Small intestine (tissue), 7 donors: ENCODE measurements at regions not wholly inside any gene's neighbourhood (a gene's known extent, or its start where the extent isn't known, plus 50 kb on each side); places are given as distances from the start of the nearest gene placed in this dataset.
"Not testable (repeated sequence)": the region's sequence is repeated elsewhere in the genome, so short reads cannot be mapped to it uniquely, and the experiment has no call there.

Experiments used
- DNase-seq, 2 donors: peaks; one replicate each; pipeline versions ENCODE4 v3.0.0 to v3.0.0-alpha.2; 2013
- FAIRE-seq: peaks from 2 replicates; lab custom pipeline; 2012; peaks lifted over from hg19 to GRCh38; lab: Jason Lieb, UNC
- H3K27ac ChIP-seq, 3 donors: one replicate each; pipeline ENCODE4 v1.5.1; 2013; ENCODE audit warnings: low read length in 2 of 3, mild to moderate bottlenecking in 2 of 3, control low read depth in 1 of 3, inconsistent platforms in 1 of 3, low read depth in 1 of 3, moderate library complexity in 1 of 3
- H3K27me3 ChIP-seq, 3 donors: one replicate each; pipeline ENCODE4 v1.6.1; 2013; ENCODE audit warnings: low read length in 3 of 3, inconsistent platforms in 1 of 3; ENCODE audit not compliant: control insufficient read depth in 3 of 3, insufficient read depth in 3 of 3
- H3K36me3 ChIP-seq, 3 donors: one replicate each; pipeline ENCODE4 v1.6.1; 2013; ENCODE audit warnings: low read length in 3 of 3, inconsistent platforms in 1 of 3, low read depth in 1 of 3, mild to moderate bottlenecking in 1 of 3, moderate library complexity in 1 of 3; ENCODE audit not compliant: control insufficient read depth in 3 of 3, insufficient read depth in 2 of 3
- H3K4me1 ChIP-seq, 3 donors: one replicate each; pipeline ENCODE4 v1.6.1; 2013; ENCODE audit warnings: low read length in 2 of 3, inconsistent platforms in 1 of 3, low read depth in 1 of 3, mild to moderate bottlenecking in 1 of 3, moderate library complexity in 1 of 3; ENCODE audit not compliant: control insufficient read depth in 3 of 3, insufficient read depth in 2 of 3
- H3K4me3 ChIP-seq, 3 donors: one replicate each; pipeline ENCODE4 v1.5.1; 2013; ENCODE audit warnings: low read length in 3 of 3, control low read depth in 1 of 3, inconsistent platforms in 1 of 3, low read depth in 1 of 3, mild to moderate bottlenecking in 1 of 3, moderate library complexity in 1 of 3
- H3K9me3 ChIP-seq, 2 donors: one replicate each; pipeline ENCODE4 v1.6.1; 2013; ENCODE audit warnings: low read depth in 1 of 2, low read length in 1 of 2; ENCODE audit not compliant: control insufficient read depth in 2 of 2, insufficient read depth in 1 of 2
- WGBS, 3 donors: extraction: QIAGEN DNeasy Blood & Tissue Kit; methylation state at CpG; one replicate each; pipeline ENCODE4 v1.1.7; 2013; 5-methylcytosine and 5-hydroxymethylcytosine counted together
- donor health status: healthy with polysubstance abuse.
- donor health status: control.
- donor health status: control.
- donor health status: Bipolar disorder and iron deficiency.
- donor health status: healthy.

GRCh38 chr14:49294621-49295148 lies 291.5 kb downstream of the RPS29 start:
- H3K27me3 ChIP-seq, result no peaks in the 10 kb centered on the region
- H3K27ac ChIP-seq, result no peak overlapping the region
- DNase-seq, result no peak
- H3K4me1 ChIP-seq, result no peaks in the 10 kb centered on the region
- H3K36me3 ChIP-seq, result no peaks in the 10 kb centered on the region
- no peak for FAIRE-seq
- 47 to 55% (median 50%) methylated on average over 5 of the region's 5 CpGs for WGBS, 3 donors
- no peak overlapping the region for H3K4me3 ChIP-seq
- no peaks in the 10 kb centered on the region for H3K9me3 ChIP-seq

- H3K4me3 ChIP-seq, result no peak overlapping the region
- no peaks in the 10 kb centered on the region for H3K27me3 ChIP-seq
- H3K4me1 ChIP-seq, result no peaks in the 10 kb centered on the region
- WGBS, 3 donors, result 38 to 52% (median 40%) methylated on average over 5 of the region's 5 CpGs
- H3K36me3 ChIP-seq, result no peaks in the 10 kb centered on the region
- DNase-seq (no peak), FAIRE-seq (no peak)
- no peak overlapping the region for H3K27ac ChIP-seq
- H3K9me3 ChIP-seq, result no peaks in the 10 kb centered on the region
These were observed 299.2 kb downstream of the RPS29 start for GRCh38 chr14:49287004-49287403.

GRCh38 chr14:49286257-49286983 lies 299.8 kb downstream of the RPS29 start:
- Histone ChIP-seq H3K36me3 (no peaks in the 10 kb centered on the region), H3K27me3 (no peaks in the 10 kb centered on the region), H3K4me3 (no peak overlapping the region), H3K9me3 (no peaks in the 10 kb centered on the region), H3K27ac (no peak overlapping the region), H3K4me1 (no peaks in the 10 kb centered on the region)
- no peak for DNase-seq
- no peak for FAIRE-seq
- WGBS, 3 donors, result 78 to 88% (median 82%) methylated on average over 1 of the region's 1 CpG

GRCh38 chr14:49280566-49280965 lies 305.6 kb downstream of the RPS29 start:
- Histone ChIP-seq H3K9me3 (no peaks in the 10 kb centered on the region), H3K27me3 (no peaks in the 10 kb centered on the region), H3K4me1 (no peaks in the 10 kb centered on the region), H3K36me3 (no peaks in the 10 kb centered on the region), H3K4me3 (no peak overlapping the region), H3K27ac (peak overlapping the region in 1 of 3 donors; percentile 32)
- FAIRE-seq, result no peak
- 31 to 74% (median 48%) methylated on average over 1 of the region's 1 CpG for WGBS, 3 donors
- peak in 1 of 2 donors; percentile 5 for DNase-seq

- H3K27me3 ChIP-seq, result no peaks in the 10 kb centered on the region
- 74 to 89% (median 86%) methylated on average over 6 of the region's 6 CpGs for WGBS, 3 donors
- DNase-seq (no peak), FAIRE-seq (no peak)
- H3K4me3 ChIP-seq, result no peak overlapping the region
- no peaks in the 10 kb centered on the region for H3K4me1 ChIP-seq
- H3K9me3 ChIP-seq, result peaks cover 0 to 3% of the 10 kb centered on the region in 2 donors
- no peak overlapping the region for H3K27ac ChIP-seq
- no peaks in the 10 kb centered on the region for H3K36me3 ChIP-seq
These were observed 335.7 kb downstream of the RPS29 start for GRCh38 chr14:49250517-49250916.

GRCh38 chr14:49250109-49250508 lies 336.1 kb downstream of the RPS29 start:
- Histone ChIP-seq H3K27ac (no peak overlapping the region), H3K9me3 (peaks cover 0 to 3% of the 10 kb centered on the region in 2 donors), H3K4me1 (no peaks in the 10 kb centered on the region), H3K4me3 (no peak overlapping the region), H3K27me3 (no peaks in the 10 kb centered on the region), H3K36me3 (no peaks in the 10 kb centered on the region)
- DNase-seq (no peak), FAIRE-seq (no peak)
- WGBS, 3 donors, result 79 to 86% (median 84%) methylated on average over 4 of the region's 4 CpGs

- Histone ChIP-seq H3K27me3 (no peaks in the 10 kb centered on the region), H3K4me1 (no peaks in the 10 kb centered on the region), H3K4me3 (no peak overlapping the region), H3K36me3 (no peaks in the 10 kb centered on the region), H3K9me3 (peaks cover 0 to 3% of the 10 kb centered on the region in 2 donors), H3K27ac (no peak overlapping the region)
- DNase-seq (no peak), FAIRE-seq (no peak)
These were observed 337.2 kb downstream of the RPS29 start for GRCh38 chr14:49249022-49249421.

GRCh38 chr14:49243777-49244176 lies 342.4 kb downstream of the RPS29 start:
- not testable (repeated sequence) for H3K27me3 ChIP-seq, DNase-seq, H3K9me3 ChIP-seq, H3K4me3 ChIP-seq, H3K27ac ChIP-seq, H3K4me1 ChIP-seq, H3K36me3 ChIP-seq, FAIRE-seq
- WGBS, 3 donors, result 74 to 84% (median 77%) methylated on average over 5 of the region's 5 CpGs

GRCh38 chr14:49240383-49240782 lies 345.8 kb downstream of the RPS29 start:
- WGBS, 3 donors, result 80 to 86% (median 86%) methylated on average over 4 of the region's 4 CpGs
- no peaks in the 10 kb centered on the region for H3K36me3 ChIP-seq
- no peaks in the 10 kb centered on the region for H3K4me1 ChIP-seq
- H3K4me3 ChIP-seq, result no peak overlapping the region
- H3K9me3 ChIP-seq, result peaks cover 0 to 9% of the 10 kb centered on the region in 2 donors
- DNase-seq (no peak), FAIRE-seq (no peak)
- H3K27me3 ChIP-seq, result no peaks in the 10 kb centered on the region
- no peak overlapping the region for H3K27ac ChIP-seq
